Smooth muscle cell (in vitro differentiated cells): ENCODE measurements at regions not wholly inside any gene's neighbourhood (a gene's known extent, or its start where the extent isn't known, plus 50 kb on each side); places are given as distances from the start of the nearest gene placed in this dataset.

ENCODE experiments used
- DNase-seq: peaks from one replicate; lab custom pipeline; 2025; ENCODE audit not compliant: unreplicated experiment; lab: John Stamatoyannopoulos, UW
- H2AFZ ChIP-seq: fragments of 200-600 bp; sonication (generic); 2 replicates; pipeline ENCODE4 v1.6.0; 2016; ENCODE audit warnings: antibody characterized with exemption, low read depth, mild to moderate bottlenecking
- H3F3A ChIP-seq: fragments of 200-600 bp; sonication (generic); 2 replicates; pipeline ENCODE4 v1.6.0; 2017; ENCODE audit warnings: antibody characterized with exemption, low read depth
- H3K27ac ChIP-seq: fragments of 200-600 bp; sonication (generic); 2 replicates; pipeline ENCODE4 v1.5.1; 2016; ENCODE audit warnings: low read depth, mild to moderate bottlenecking
- H3K27me3 ChIP-seq: fragments of 200-600 bp; sonication (generic); 2 replicates; pipeline ENCODE4 v1.6.1; 2016; ENCODE audit warnings: low read depth, mild to moderate bottlenecking
- H3K36me3 ChIP-seq: fragments of 200-600 bp; sonication (generic); 2 replicates; pipeline ENCODE4 v1.5.1; 2016; ENCODE audit warnings: low read depth
- H3K4me1 ChIP-seq: fragments of 200-600 bp; sonication (generic); 2 replicates; pipeline ENCODE4 v1.5.1; 2016; ENCODE audit warnings: low read depth
- H3K4me2 ChIP-seq: fragments of 200-600 bp; sonication (generic); 2 replicates; pipeline ENCODE4 v1.6.0; 2016; ENCODE audit warnings: mild to moderate bottlenecking
- H3K4me3 ChIP-seq: fragments of 200-600 bp; sonication (generic); 2 replicates; pipeline ENCODE4 v1.5.1; 2016; ENCODE audit warnings: mild to moderate bottlenecking
- H3K79me2 ChIP-seq: fragments of 200-600 bp; sonication (generic); 2 replicates; pipeline ENCODE4 v1.6.0; 2016; ENCODE audit warnings: low read depth, mild to moderate bottlenecking
- H3K9ac ChIP-seq: fragments of 200-600 bp; sonication (generic); 2 replicates; pipeline ENCODE4 v1.6.0; 2016; ENCODE audit warnings: low read depth
- H3K9me3 ChIP-seq: fragments of 200-600 bp; sonication (generic); replicated peaks from 2 replicates; pipeline ENCODE4 v1.5.1; 2016; ENCODE audit warnings: low read depth
- H4K20me1 ChIP-seq: fragments of 200-600 bp; sonication (generic); 2 replicates; pipeline ENCODE4 v1.6.0; 2016; ENCODE audit warnings: low read depth
- CTCF ChIP-seq: fragments of 200-600 bp; sonication (generic); IDR thresholded peaks from 2 replicates; pipeline ENCODE4 v1.5.1; 2017; ENCODE audit warnings: borderline replicate concordance, mild to moderate bottlenecking, antibody characterized with exemption; ENCODE audit not compliant: insufficient read depth, poor library complexity, severe bottlenecking
- WGBS: methylation state at CpG from one replicate; pipeline ENCODE4 v1.1.7; 2016; ENCODE audit warnings: low lambda C conversion rate; 5-methylcytosine and 5-hydroxymethylcytosine counted together

GRCh38 chr1:163467289-163467688 lies 145.5 kb downstream of the NUF2 start:
- WGBS, result 81% methylated on average over 1 of the region's 1 CpG
- no peak for DNase-seq

GRCh38 chr1:163471779-163472650 lies 150.3 kb downstream of the NUF2 start:
- WGBS, result 79% methylated on average over 13 of the region's 13 CpGs
- H3K9ac ChIP-seq, result no peak overlapping the region
- H3K27me3 ChIP-seq, result no peaks in the 10 kb centered on the region
- no peak for DNase-seq
- H3K9me3 ChIP-seq, result no peaks in the 10 kb centered on the region
- no peak overlapping the region for H3K27ac ChIP-seq
- H2AFZ ChIP-seq, result no peak overlapping the region
- H4K20me1 ChIP-seq, result no peaks in the 10 kb centered on the region
- H3F3A ChIP-seq, result no peaks in the 10 kb centered on the region
- H3K4me1 ChIP-seq, result no peaks in the 10 kb centered on the region
- H3K36me3 ChIP-seq, result no peaks in the 10 kb centered on the region
- H3K79me2 ChIP-seq, result no peaks in the 10 kb centered on the region
- no peak for TF ChIP-seq CTCF
- no peak overlapping the region for H3K4me3 ChIP-seq
- H3K4me2 ChIP-seq, result peak overlapping the region; percentile 69

More at GRCh38 chr1:163467289-163467688, 145.5 kb downstream of the NUF2 start:
- Histone ChIP-seq H3K79me2 (no peaks in the 10 kb centered on the region), H3K9me3 (no peaks in the 10 kb centered on the region), H3K27me3 (no peaks in the 10 kb centered on the region), H3K27ac (no peak overlapping the region), H3K4me3 (no peak overlapping the region), H3K36me3 (no peaks in the 10 kb centered on the region), H3K9ac (no peak overlapping the region), H3K4me2 (no peak overlapping the region), H3K4me1 (no peaks in the 10 kb centered on the region), H3F3A (no peaks in the 10 kb centered on the region), H2AFZ (no peak overlapping the region), H4K20me1 (no peaks in the 10 kb centered on the region)
- TF ChIP-seq CTCF, result no peak

- Histone ChIP-seq H3F3A (no peaks in the 10 kb centered on the region), H2AFZ (no peak overlapping the region), H3K4me2 (peak overlapping the region; percentile 69), H3K79me2 (no peaks in the 10 kb centered on the region), H3K27ac (no peak overlapping the region), H3K4me3 (no peak overlapping the region), H3K36me3 (no peaks in the 10 kb centered on the region), H3K27me3 (no peaks in the 10 kb centered on the region), H4K20me1 (no peaks in the 10 kb centered on the region), H3K9me3 (no peaks in the 10 kb centered on the region), H3K9ac (no peak overlapping the region), H3K4me1 (no peaks in the 10 kb centered on the region)
- WGBS, result 60% methylated on average over 9 of the region's 9 CpGs
- no peak for TF ChIP-seq CTCF
- no peak for DNase-seq
Observed at GRCh38 chr1:163472651-163473248, 151.0 kb downstream of the NUF2 start.
